ENCODE measurements at regions not wholly inside any gene's neighbourhood (a gene's known extent, or its start where the extent isn't known, plus 50 kb on each side); places are given as distances from the start of the nearest gene placed in this dataset.

GRCh38 chr6:44733126-44733525 lies 345.6 kb downstream of the CDC5L start:
- Histone ChIP-seq H3K27ac (no peak overlapping the region), H3K4me3 (no peak overlapping the region)
- DNase-seq (ENCODE audit: low spot score): peak; percentile 35
- no peak for TF ChIP-seq CTCF (IDR thresholded peaks at IDR 0.05)

- TF ChIP-seq CTCF (IDR thresholded peaks at IDR 0.05): no peak
- Histone ChIP-seq H3K4me3 (no peak overlapping the region), H3K27ac (no peak overlapping the region)
- DNase-seq (ENCODE audit: low spot score): peak; percentile 64
Measured at GRCh38 chr6:44733868-44734267, 346.4 kb downstream of the CDC5L start.

- no peak overlapping the region for H3K27ac ChIP-seq
- no peak for TF ChIP-seq CTCF (IDR thresholded peaks at IDR 0.05)
- no peak overlapping the region for H3K4me3 ChIP-seq
- DNase-seq (ENCODE audit: low spot score): peak; percentile 24
Measured at GRCh38 chr6:44734886-44735629, 347.6 kb downstream of the CDC5L start.

GRCh38 chr6:44735630-44735963 lies 348.1 kb downstream of the CDC5L start:
- DNase-seq (ENCODE audit: low spot score): peak; percentile 54
- Histone ChIP-seq H3K27ac (no peak overlapping the region), H3K4me3 (no peak overlapping the region)
- no peak for TF ChIP-seq CTCF (IDR thresholded peaks at IDR 0.05)

- Histone ChIP-seq H3K4me3 (no peak overlapping the region), H3K27ac (no peak overlapping the region)
- TF ChIP-seq CTCF (IDR thresholded peaks at IDR 0.05): no peak
- peak; percentile 33 for DNase-seq (ENCODE audit: low spot score)
Measured at GRCh38 chr6:44737341-44737740, 349.8 kb downstream of the CDC5L start.

GRCh38 chr6:44737829-44738528 lies 350.5 kb downstream of the CDC5L start:
- H3K27ac ChIP-seq: no peak overlapping the region
- H3K4me3 ChIP-seq: no peak overlapping the region
- DNase-seq (ENCODE audit: low spot score): no peak
- TF ChIP-seq CTCF (IDR thresholded peaks at IDR 0.05): no peak

- H3K4me3 ChIP-seq: no peak overlapping the region
- H3K27ac ChIP-seq: no peak overlapping the region
- no peak for TF ChIP-seq CTCF (IDR thresholded peaks at IDR 0.05)
- no peak for DNase-seq (ENCODE audit: low spot score)
Measured at GRCh38 chr6:44738601-44739146, 351.2 kb downstream of the CDC5L start.

Measured in coronary artery (tissue), 2 donors.